GM12878 (cell line): ENCODE measurements at regions not wholly inside any gene's neighbourhood (a gene's known extent, or its start where the extent isn't known, plus 50 kb on each side); places are given as distances from the start of the nearest gene placed in this dataset.

Experiments
- CREB1 ChIP-seq: IDR thresholded peaks from 2 replicates; pipeline ENCODE4 v1.6.1; 2012; ENCODE audit warnings: low read depth, mild to moderate bottlenecking, inconsistent platforms
- EP300 ChIP-seq, 2 experiments: fragments of 150-350 bp in 1 of 2; IDR thresholded peaks; 2 replicates each; pipeline ENCODE4 v1.6.1; 2011 to 2012; ENCODE audit warnings: low read depth in 2 of 2, low read length in 2 of 2, borderline replicate concordance in 1 of 2, improper control_type of control experiment in 1 of 2, inconsistent platforms in 1 of 2; ENCODE audit not compliant: control insufficient read depth in 1 of 2
- GABPA ChIP-seq: IDR thresholded peaks from 2 replicates; pipeline ENCODE4 v1.6.1; 2014; ENCODE audit warnings: antibody characterized with exemption, low read depth, mild to moderate bottlenecking, inconsistent platforms
- HCFC1 ChIP-seq: fragments of 150-350 bp; IDR thresholded peaks from 2 replicates; pipeline ENCODE4 v1.6.1; 2014; ENCODE audit warnings: low read length
- IRF3 ChIP-seq: fragments of 450-650 bp; IDR thresholded peaks from 2 replicates; pipeline ENCODE4 v1.6.1; 2014; ENCODE audit warnings: mild to moderate bottlenecking
- RAD21 ChIP-seq: IDR thresholded peaks from 2 replicates; pipeline ENCODE4 v1.6.1; 2011; ENCODE audit warnings: mild to moderate bottlenecking, low read depth, low read length, moderate library complexity; ENCODE audit not compliant: insufficient read depth
- REST ChIP-seq: IDR thresholded peaks from 2 replicates; pipeline ENCODE4 v1.6.1; 2012; ENCODE audit warnings: mild to moderate bottlenecking, low read depth, low read length

GRCh38 chr22:48846200-48846599 lies 981.5 kb downstream of the BRD1 start:
- TF ChIP-seq GABPA (no peak), IRF3 (no peak), HCFC1 (no peak), REST (no peak), CREB1 (no peak), RAD21 (no peak), EP300 (IDR thresholded peaks at IDR 0.05; ENCODE audit: borderline replicate concordance in 1 of 2, control insufficient read depth in 1 of 2, low read depth in 2 of 2, low read length in 2 of 2) (no peak)
